ENCODE measurements at regions not wholly inside any gene's neighbourhood (a gene's known extent, or its start where the extent isn't known, plus 50 kb on each side); places are given as distances from the start of the nearest gene placed in this dataset.

DNA sequence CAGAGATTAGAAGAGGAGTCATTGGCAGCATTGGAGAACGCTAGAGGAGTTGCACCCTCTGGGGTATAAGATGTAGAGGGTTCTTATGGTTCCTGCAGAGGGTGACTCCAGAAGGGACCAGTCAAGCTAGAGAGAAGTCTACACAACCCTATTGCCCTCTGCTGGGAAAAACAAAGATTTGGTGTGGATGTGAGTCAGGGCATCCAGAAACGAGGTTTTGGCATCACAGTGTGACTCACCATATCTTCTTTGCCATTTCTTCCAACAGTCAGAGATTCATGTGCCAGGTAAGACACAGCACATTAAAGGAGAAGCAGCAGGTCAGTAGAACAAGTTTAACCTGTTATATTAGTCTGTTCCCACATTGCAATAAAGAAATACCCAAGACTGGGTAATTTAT, 598.8 kb downstream of the MAFB start (continued):
- TF ChIP-seq, protein P1, sequence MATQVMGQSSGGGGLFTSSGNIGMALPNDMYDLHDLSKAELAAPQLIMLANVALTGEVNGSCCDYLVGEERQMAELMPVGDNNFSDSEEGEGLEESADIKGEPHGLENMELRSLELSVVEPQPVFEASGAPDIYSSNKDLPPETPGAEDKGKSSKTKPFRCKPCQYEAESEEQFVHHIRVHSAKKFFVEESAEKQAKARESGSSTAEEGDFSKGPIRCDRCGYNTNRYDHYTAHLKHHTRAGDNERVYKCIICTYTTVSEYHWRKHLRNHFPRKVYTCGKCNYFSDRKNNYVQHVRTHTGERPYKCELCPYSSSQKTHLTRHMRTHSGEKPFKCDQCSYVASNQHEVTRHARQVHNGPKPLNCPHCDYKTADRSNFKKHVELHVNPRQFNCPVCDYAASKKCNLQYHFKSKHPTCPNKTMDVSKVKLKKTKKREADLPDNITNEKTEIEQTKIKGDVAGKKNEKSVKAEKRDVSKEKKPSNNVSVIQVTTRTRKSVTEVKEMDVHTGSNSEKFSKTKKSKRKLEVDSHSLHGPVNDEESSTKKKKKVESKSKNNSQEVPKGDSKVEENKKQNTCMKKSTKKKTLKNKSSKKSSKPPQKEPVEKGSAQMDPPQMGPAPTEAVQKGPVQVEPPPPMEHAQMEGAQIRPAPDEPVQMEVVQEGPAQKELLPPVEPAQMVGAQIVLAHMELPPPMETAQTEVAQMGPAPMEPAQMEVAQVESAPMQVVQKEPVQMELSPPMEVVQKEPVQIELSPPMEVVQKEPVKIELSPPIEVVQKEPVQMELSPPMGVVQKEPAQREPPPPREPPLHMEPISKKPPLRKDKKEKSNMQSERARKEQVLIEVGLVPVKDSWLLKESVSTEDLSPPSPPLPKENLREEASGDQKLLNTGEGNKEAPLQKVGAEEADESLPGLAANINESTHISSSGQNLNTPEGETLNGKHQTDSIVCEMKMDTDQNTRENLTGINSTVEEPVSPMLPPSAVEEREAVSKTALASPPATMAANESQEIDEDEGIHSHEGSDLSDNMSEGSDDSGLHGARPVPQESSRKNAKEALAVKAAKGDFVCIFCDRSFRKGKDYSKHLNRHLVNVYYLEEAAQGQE (IDR thresholded peaks at IDR 0.05; ENCODE audit: unreplicated experiment), result no peak
- TF ChIP-seq ZNF331 (CRISPR knock-in tag; IDR thresholded peaks at IDR 0.05; ENCODE audit: low read depth), result no peak

DNA sequence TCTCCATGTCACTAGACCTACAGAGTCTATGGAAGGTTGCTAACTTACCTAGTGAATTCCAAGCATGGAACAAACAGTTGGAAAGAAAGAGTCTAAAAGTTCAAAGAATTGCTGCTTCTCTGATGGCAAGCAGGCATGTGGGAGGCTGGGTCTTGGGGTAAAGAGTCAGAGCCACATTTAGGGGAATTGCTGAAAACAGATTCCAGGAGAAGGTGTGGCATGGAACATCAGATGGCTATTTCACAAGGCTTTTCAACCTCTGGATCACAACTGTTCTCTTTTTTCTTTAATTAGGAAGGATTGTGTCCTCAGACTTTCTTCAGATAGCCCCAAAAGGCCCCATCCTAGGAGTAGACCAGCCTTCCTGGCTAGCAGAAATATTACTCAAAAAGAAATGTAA, 601.5 kb downstream of the MAFB start:
- Histone ChIP-seq H3K27ac (ENCODE audit: low read depth) (no peak overlapping the region), H4K20me1 (replicated peaks; ENCODE audit: insufficient read depth) (no peaks in the 10 kb centered on the region), H3K4me3 (no peak overlapping the region), H3K4me2 (no peak overlapping the region), H3K9me2 (ENCODE audit: insufficient read depth) (peaks cover 27% of the 10 kb centered on the region), H3K4me1 (ENCODE audit: insufficient read depth) (peaks cover 4% of the 10 kb centered on the region; the same call in 1 of the 2 replicates), H3K36me3 (ENCODE audit: insufficient read depth) (peaks cover 3% of the 10 kb centered on the region; the same call in 1 of the 2 replicates), H2AFZ (no peak overlapping the region), H3F3A (replicated peaks; ENCODE audit: low read depth) (no peaks in the 10 kb centered on the region), H3K79me2 (replicated peaks; ENCODE audit: insufficient read depth) (no peaks in the 10 kb centered on the region), H3K27me3 (ENCODE audit: insufficient read depth) (no peaks in the 10 kb centered on the region)
- no peak for ATAC-seq
- Mint-ChIP-seq H3K27me3 (ENCODE audit: insufficient read depth, low read depth, poor library complexity) (no peaks in the 10 kb centered on the region), H3K9me3 (peaks cover 21% of the 10 kb centered on the region), H3K36me3 (ENCODE audit: low read depth) (peaks cover 40% of the 10 kb centered on the region), H3K4me3 (no peak overlapping the region), H3K4me1 (peaks cover 9% of the 10 kb centered on the region; the same call in 1 of the 3 replicates), H3K27ac (no peak overlapping the region)
- DNase-seq (ENCODE audit: low spot score), result no peak
- TF ChIP-seq ZNF331 (CRISPR knock-in tag; IDR thresholded peaks at IDR 0.05; ENCODE audit: low read depth) (no peak), NANOG (IDR thresholded peaks at IDR 0.05; ENCODE audit: borderline replicate concordance) (no peak), STAT1 (IDR thresholded peaks at IDR 0.05; ENCODE audit: unreplicated experiment) (no peak), POLR2AphosphoS5 (IDR thresholded peaks at IDR 0.05; ENCODE audit: low read depth) (no peak), ZNF114 (CRISPR knock-in tag; IDR thresholded peaks at IDR 0.05) (no peak), JUNB (IDR thresholded peaks at IDR 0.05; ENCODE audit: unreplicated experiment) (no peak), CREB1 (CRISPR knock-in tag; IDR thresholded peaks at IDR 0.05; ENCODE audit: low read depth) (no peak)
- TF ChIP-seq, protein P2, sequence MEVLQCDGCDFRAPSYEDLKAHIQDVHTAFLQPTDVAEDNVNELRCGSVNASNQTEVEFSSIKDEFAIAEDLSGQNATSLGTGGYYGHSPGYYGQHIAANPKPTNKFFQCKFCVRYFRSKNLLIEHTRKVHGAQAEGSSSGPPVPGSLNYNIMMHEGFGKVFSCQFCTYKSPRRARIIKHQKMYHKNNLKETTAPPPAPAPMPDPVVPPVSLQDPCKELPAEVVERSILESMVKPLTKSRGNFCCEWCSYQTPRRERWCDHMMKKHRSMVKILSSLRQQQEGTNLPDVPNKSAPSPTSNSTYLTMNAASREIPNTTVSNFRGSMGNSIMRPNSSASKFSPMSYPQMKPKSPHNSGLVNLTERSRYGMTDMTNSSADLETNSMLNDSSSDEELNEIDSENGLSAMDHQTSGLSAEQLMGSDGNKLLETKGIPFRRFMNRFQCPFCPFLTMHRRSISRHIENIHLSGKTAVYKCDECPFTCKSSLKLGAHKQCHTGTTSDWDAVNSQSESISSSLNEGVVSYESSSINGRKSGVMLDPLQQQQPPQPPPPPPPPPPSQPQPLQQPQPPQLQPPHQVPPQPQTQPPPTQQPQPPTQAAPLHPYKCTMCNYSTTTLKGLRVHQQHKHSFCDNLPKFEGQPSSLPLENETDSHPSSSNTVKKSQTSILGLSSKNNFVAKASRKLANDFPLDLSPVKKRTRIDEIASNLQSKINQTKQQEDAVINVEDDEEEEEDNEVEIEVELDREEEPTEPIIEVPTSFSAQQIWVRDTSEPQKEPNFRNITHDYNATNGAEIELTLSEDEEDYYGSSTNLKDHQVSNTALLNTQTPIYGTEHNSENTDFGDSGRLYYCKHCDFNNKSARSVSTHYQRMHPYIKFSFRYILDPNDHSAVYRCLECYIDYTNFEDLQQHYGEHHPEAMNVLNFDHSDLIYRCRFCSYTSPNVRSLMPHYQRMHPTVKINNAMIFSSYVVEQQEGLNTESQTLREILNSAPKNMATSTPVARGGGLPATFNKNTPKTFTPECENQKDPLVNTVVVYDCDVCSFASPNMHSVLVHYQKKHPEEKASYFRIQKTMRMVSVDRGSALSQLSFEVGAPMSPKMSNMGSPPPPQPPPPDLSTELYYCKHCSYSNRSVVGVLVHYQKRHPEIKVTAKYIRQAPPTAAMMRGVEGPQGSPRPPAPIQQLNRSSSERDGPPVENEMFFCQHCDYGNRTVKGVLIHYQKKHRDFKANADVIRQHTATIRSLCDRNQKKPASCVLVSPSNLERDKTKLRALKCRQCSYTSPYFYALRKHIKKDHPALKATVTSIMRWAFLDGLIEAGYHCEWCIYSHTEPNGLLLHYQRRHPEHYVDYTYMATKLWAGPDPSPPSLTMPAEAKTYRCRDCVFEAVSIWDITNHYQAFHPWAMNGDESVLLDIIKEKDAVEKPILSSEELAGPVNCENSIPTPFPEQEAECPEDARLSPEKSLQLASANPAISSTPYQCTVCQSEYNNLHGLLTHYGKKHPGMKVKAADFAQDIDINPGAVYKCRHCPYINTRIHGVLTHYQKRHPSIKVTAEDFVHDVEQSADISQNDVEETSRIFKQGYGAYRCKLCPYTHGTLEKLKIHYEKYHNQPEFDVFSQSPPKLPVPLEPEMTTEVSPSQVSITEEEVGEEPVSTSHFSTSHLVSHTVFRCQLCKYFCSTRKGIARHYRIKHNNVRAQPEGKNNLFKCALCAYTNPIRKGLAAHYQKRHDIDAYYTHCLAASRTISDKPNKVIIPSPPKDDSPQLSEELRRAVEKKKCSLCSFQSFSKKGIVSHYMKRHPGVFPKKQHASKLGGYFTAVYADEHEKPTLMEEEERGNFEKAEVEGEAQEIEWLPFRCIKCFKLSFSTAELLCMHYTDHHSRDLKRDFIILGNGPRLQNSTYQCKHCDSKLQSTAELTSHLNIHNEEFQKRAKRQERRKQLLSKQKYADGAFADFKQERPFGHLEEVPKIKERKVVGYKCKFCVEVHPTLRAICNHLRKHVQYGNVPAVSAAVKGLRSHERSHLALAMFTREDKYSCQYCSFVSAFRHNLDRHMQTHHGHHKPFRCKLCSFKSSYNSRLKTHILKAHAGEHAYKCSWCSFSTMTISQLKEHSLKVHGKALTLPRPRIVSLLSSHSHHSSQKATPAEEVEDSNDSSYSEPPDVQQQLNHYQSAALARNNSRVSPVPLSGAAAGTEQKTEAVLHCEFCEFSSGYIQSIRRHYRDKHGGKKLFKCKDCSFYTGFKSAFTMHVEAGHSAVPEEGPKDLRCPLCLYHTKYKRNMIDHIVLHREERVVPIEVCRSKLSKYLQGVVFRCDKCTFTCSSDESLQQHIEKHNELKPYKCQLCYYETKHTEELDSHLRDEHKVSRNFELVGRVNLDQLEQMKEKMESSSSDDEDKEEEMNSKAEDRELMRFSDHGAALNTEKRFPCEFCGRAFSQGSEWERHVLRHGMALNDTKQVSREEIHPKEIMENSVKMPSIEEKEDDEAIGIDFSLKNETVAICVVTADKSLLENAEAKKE (CRISPR knock-in tag; IDR thresholded peaks at IDR 0.05), result no peak
- TF ChIP-seq, protein P1 (IDR thresholded peaks at IDR 0.05; ENCODE audit: unreplicated experiment), result no peak
- TF ChIP-seq, protein P3, sequence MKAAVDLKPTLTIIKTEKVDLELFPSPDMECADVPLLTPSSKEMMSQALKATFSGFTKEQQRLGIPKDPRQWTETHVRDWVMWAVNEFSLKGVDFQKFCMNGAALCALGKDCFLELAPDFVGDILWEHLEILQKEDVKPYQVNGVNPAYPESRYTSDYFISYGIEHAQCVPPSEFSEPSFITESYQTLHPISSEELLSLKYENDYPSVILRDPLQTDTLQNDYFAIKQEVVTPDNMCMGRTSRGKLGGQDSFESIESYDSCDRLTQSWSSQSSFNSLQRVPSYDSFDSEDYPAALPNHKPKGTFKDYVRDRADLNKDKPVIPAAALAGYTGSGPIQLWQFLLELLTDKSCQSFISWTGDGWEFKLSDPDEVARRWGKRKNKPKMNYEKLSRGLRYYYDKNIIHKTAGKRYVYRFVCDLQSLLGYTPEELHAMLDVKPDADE (IDR thresholded peaks at IDR 0.05), result no peak
